ENCODE measurements at regions not wholly inside any gene's neighbourhood (a gene's known extent, or its start where the extent isn't known, plus 50 kb on each side); places are given as distances from the start of the nearest gene placed in this dataset.

- no peak for TF ChIP-seq ZNF449 (tag by site-specific recombination; IDR thresholded peaks at IDR 0.05)
These were observed 166.7 kb upstream of the FAT3 start (continued) for GRCh38 chr11:92057849-92058442.

GRCh38 chr11:92053216-92053615, 171.4 kb upstream of the FAT3 start:
- ChIA-PET POLR2A (no interaction called here), CTCF (interaction anchor here (0.7 kb wide), 1 partner anchor 265 kb away, joined by 4 read pairs; no protein-coding TSS in a partner anchor)
- Histone ChIP-seq H3K4me1 (ENCODE audit: control insufficient read depth, insufficient read depth, low read length) (no peaks in the 10 kb centered on the region), H3K27ac (ENCODE audit: extremely low read depth, low read depth, low read length) (no peak overlapping the region), H3K36me3 (ENCODE audit: control insufficient read depth in 2 of 2, insufficient read depth in 1 of 2, low read length in 2 of 2) (no peaks in the 10 kb centered on the region), H3K9me3 (ENCODE audit: control insufficient read depth, insufficient read depth, low read depth, low read length) (no peaks in the 10 kb centered on the region), H3K4me3 (ENCODE audit: low read depth, low read length) (no peak overlapping the region)
- TF ChIP-seq ZNF302 (tag by site-specific recombination; IDR thresholded peaks at IDR 0.05; ENCODE audit: low read depth) (no peak), ZNF514 (tag by site-specific recombination; IDR thresholded peaks at IDR 0.05) (no peak), ZNF335 (tag by site-specific recombination; conservative IDR thresholded peaks at IDR 0.05) (no peak), ZNF704 (tag by site-specific recombination; IDR thresholded peaks at IDR 0.05) (no peak), OVOL3 (tag by site-specific recombination; IDR thresholded peaks at IDR 0.05) (no peak), GLI2 (tag by site-specific recombination; IDR thresholded peaks at IDR 0.05; ENCODE audit: borderline replicate concordance, low read depth) (no peak), ZNF521 (tag by site-specific recombination; IDR thresholded peaks at IDR 0.05) (no peak), ZNF549 (tag by site-specific recombination; IDR thresholded peaks at IDR 0.05) (no peak)

- ChIA-PET POLR2A (no interaction called here), CTCF (no interaction called here)
- H3K9me3 ChIP-seq (ENCODE audit: control insufficient read depth, insufficient read depth, low read depth, low read length): no peaks in the 10 kb centered on the region
- H3K27ac ChIP-seq (ENCODE audit: extremely low read depth, low read depth, low read length): no peak overlapping the region
- no peaks in the 10 kb centered on the region for H3K4me1 ChIP-seq (ENCODE audit: control insufficient read depth, insufficient read depth, low read length)
- H3K36me3 ChIP-seq (ENCODE audit: control insufficient read depth in 2 of 2, insufficient read depth in 1 of 2, low read length in 2 of 2): no peaks in the 10 kb centered on the region
- H3K4me3 ChIP-seq (ENCODE audit: low read depth, low read length): no peak overlapping the region
- TF ChIP-seq ZNF830 (tag by site-specific recombination; IDR thresholded peaks at IDR 0.05; ENCODE audit: low read depth) (no peak), SP2 (tag by site-specific recombination; IDR thresholded peaks at IDR 0.05) (no peak), ZFP41 (tag by site-specific recombination; IDR thresholded peaks at IDR 0.05; ENCODE audit: borderline replicate concordance) (no peak), ZNF404 (tag by site-specific recombination; IDR thresholded peaks at IDR 0.05) (no peak), ZBTB10 (tag by site-specific recombination; IDR thresholded peaks at IDR 0.05) (no peak), ZNF660 (tag by site-specific recombination; IDR thresholded peaks at IDR 0.05) (no peak), RBAK (tag by site-specific recombination; IDR thresholded peaks at IDR 0.05) (no peak), ZNF157 (tag by site-specific recombination; IDR thresholded peaks at IDR 0.05) (no peak), ZNF747 (tag by site-specific recombination; IDR thresholded peaks at IDR 0.05) (no peak), ZNF26 (tag by site-specific recombination; IDR thresholded peaks at IDR 0.05) (no peak), ZNF670 (tag by site-specific recombination; IDR thresholded peaks at IDR 0.05; ENCODE audit: low read depth) (no peak), TSHZ1 (tag by site-specific recombination; IDR thresholded peaks at IDR 0.05; ENCODE audit: borderline replicate concordance) (no peak), ZNF184 (tag by site-specific recombination; IDR thresholded peaks at IDR 0.05) (no peak), ZNF112 (tag by site-specific recombination; IDR thresholded peaks at IDR 0.05) (no peak), ZNF501 (tag by site-specific recombination; IDR thresholded peaks at IDR 0.05) (no peak)
These were observed 174.3 kb upstream of the FAT3 start for GRCh38 chr11:92050305-92050704.
